K562 (cell line): ENCODE measurements at regions not wholly inside any gene's neighbourhood (a gene's known extent, or its start where the extent isn't known, plus 50 kb on each side); places are given as distances from the start of the nearest gene placed in this dataset.
"Not testable (repeated sequence)": the region's sequence is repeated elsewhere in the genome, so short reads cannot be mapped to it uniquely, and the experiment has no call there.

Experiments
- ATF2 ChIP-seq: sonication (generic); formaldehyde crosslinking; IDR thresholded peaks from 2 replicates; pipeline ENCODE4 v1.8.1; 2022; ENCODE audit warnings: missing genetic modification reagents
- ATF7 ChIP-seq: fragments of 450-650 bp; IDR thresholded peaks from 2 replicates; pipeline ENCODE4 v1.7.1; 2014; ENCODE audit warnings: mild to moderate bottlenecking, moderate library complexity
- CHD2 ChIP-seq: IDR thresholded peaks from 2 replicates; pipeline ENCODE4 v1.6.1; 2011; ENCODE audit warnings: low read depth, low read length
- CREB3 ChIP-seq: fragments of 450-650 bp; conservative IDR thresholded peaks from 2 replicates; pipeline ENCODE4 v1.6.1; 2016; ENCODE audit warnings: missing genetic modification characterization, low read depth, mild to moderate bottlenecking, missing compliant biosample characterization, moderate library complexity
- MEIS2 ChIP-seq: fragments of 450-650 bp; IDR thresholded peaks from 2 replicates; pipeline ENCODE4 v1.6.1; 2014; ENCODE audit warnings: mild to moderate bottlenecking; ENCODE audit not compliant: partially characterized antibody
- NR1H2 ChIP-seq: sonication (generic); formaldehyde crosslinking; IDR thresholded peaks from 2 replicates; pipeline ENCODE4 v1.4.0; 2020; ENCODE audit warnings: mild to moderate bottlenecking, missing genetic modification reagents
- POLR2AphosphoS5 ChIP-seq: IDR thresholded peaks from 2 replicates; pipeline ENCODE4 v1.6.1; 2011; ENCODE audit warnings: mild to moderate bottlenecking, low read depth, low read length, moderate library complexity; ENCODE audit not compliant: control insufficient read depth, insufficient read depth
- ZNF398 ChIP-seq: fragments of 250-450 bp; sonication (Bioruptor Pico); IDR thresholded peaks from 2 replicates; pipeline ENCODE4 v1.8.0; 2021; ENCODE audit warnings: moderate library complexity, mild to moderate bottlenecking, inconsistent platforms
- TF ChIP-seq, protein P1 (sequence below), 3 experiments: IDR thresholded peaks in 2 of 3; conservative IDR thresholded peaks in 1 of 3; 2 replicates each; pipeline ENCODE4 v1.5.1; 2011 to 2012; ENCODE audit warnings: low read length in 3 of 3, mild to moderate bottlenecking in 3 of 3, control low read depth in 2 of 3, improper control_type of control experiment in 1 of 3, inconsistent platforms in 1 of 3, low read depth in 1 of 3, mixed read lengths in 1 of 3, moderate library complexity in 1 of 3; ENCODE audit not compliant: insufficient read depth in 2 of 3

GRCh38 chr7:56370208-56370872 lies 254.1 kb upstream of the NUPR2 start:
- TF ChIP-seq ATF2; ATF7; ZNF398 (CRISPR knock-in tag); MEIS2; CHD2; NR1H2 (CRISPR knock-in tag); POLR2AphosphoS5; CREB3 (tag): not testable (repeated sequence)
- TF ChIP-seq, protein P1, sequence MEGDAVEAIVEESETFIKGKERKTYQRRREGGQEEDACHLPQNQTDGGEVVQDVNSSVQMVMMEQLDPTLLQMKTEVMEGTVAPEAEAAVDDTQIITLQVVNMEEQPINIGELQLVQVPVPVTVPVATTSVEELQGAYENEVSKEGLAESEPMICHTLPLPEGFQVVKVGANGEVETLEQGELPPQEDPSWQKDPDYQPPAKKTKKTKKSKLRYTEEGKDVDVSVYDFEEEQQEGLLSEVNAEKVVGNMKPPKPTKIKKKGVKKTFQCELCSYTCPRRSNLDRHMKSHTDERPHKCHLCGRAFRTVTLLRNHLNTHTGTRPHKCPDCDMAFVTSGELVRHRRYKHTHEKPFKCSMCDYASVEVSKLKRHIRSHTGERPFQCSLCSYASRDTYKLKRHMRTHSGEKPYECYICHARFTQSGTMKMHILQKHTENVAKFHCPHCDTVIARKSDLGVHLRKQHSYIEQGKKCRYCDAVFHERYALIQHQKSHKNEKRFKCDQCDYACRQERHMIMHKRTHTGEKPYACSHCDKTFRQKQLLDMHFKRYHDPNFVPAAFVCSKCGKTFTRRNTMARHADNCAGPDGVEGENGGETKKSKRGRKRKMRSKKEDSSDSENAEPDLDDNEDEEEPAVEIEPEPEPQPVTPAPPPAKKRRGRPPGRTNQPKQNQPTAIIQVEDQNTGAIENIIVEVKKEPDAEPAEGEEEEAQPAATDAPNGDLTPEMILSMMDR (IDR thresholded peaks at IDR 0.05 in 2 of 3, conservative IDR thresholded peaks at IDR 0.05 in 1 of 3; ENCODE audit: insufficient read depth in 2 of 3, low read depth in 1 of 3, low read length in 3 of 3) = not testable (repeated sequence)
